ENCODE measurements at regions not wholly inside any gene's neighbourhood (a gene's known extent, or its start where the extent isn't known, plus 50 kb on each side); places are given as distances from the start of the nearest gene placed in this dataset.

- no peak for DNase-seq
- Histone ChIP-seq H3K27me3 (no peaks in the 10 kb centered on the region), H3K4me1 (replicated peaks in 1 of 2) (no peaks in the 10 kb centered on the region), H3K36me3 (replicated peaks in 1 of 2) (no peaks in the 10 kb centered on the region), H3K9me3 (replicated peaks in 1 of 3) (no peaks in the 10 kb centered on the region), H3K4me3 (no peak overlapping the region), H3K27ac (no peak overlapping the region)
- intact Hi-C loops (cut with DNase I) = no loop called here
- TF ChIP-seq CTCF (IDR thresholded peaks at IDR 0.05) = no peak
- no peak for TF ChIP-seq POLR2A (IDR thresholded peaks at IDR 0.05)
- 78 to 86% (median 82%) methylated on average over 6 of the region's 6 CpGs for WGBS, 4 donors
Observed at GRCh38 chr4:23388255-23388654, 501.6 kb downstream of the PPARGC1A start.

DNA sequence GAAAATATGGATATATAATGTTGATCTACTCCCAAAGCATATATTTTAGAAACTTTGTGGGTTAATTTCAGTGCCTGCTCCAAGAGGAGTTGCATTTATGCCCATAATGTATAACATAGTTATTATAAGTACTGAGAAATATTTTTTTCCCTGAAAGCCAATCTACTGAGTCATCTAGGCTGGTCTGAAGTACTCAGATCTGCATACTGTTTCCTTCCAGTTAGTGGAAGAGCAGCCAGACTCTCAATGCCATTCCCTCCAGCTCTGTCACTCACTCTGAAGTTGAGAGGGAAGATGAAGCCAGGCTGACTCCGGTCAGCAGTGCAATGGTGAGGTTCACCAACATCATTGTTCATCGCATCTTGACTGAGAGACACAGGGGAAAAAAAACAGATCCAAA, 505.1 kb downstream of the PPARGC1A start:
- no peak overlapping the region for H3K4me3 ChIP-seq
- no peak overlapping the region for H3K27ac ChIP-seq
- DNase-seq = no peak
- no peak for TF ChIP-seq CTCF (IDR thresholded peaks at IDR 0.05)
- TF ChIP-seq POLR2A (IDR thresholded peaks at IDR 0.05) = no peak
- WGBS, 4 donors = 78 to 96% (median 83%) methylated on average over 2 of the region's 2 CpGs
- intact Hi-C loops (cut with DNase I) = no loop called here
- H3K36me3 ChIP-seq (replicated peaks in 1 of 2) = no peaks in the 10 kb centered on the region
- no peaks in the 10 kb centered on the region for H3K9me3 ChIP-seq (replicated peaks in 1 of 3)
- H3K27me3 ChIP-seq = no peaks in the 10 kb centered on the region
- no peaks in the 10 kb centered on the region for H3K4me1 ChIP-seq (replicated peaks in 1 of 2)

DNA sequence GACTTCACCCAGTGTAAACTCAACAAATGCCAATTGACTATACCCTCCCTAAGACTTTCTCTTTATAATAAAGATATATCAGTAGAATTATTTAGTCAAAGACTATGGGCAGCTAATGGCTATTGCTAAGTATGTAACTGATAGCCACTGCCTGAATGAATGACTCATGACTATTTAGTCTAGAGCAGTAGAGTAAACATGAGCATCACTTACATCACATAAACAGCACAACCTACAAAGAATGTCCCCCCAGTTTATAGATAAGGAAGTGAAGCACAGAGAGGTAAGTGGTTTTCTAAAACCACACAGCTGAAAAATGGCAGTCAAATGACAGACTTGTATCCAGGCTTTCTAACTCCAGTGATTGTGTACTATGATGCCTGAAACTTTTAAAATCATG, 507.0 kb downstream of the PPARGC1A start:
- no peaks in the 10 kb centered on the region for H3K4me1 ChIP-seq (replicated peaks in 1 of 2)
- no peaks in the 10 kb centered on the region for H3K36me3 ChIP-seq (replicated peaks in 1 of 2)
- no peaks in the 10 kb centered on the region for H3K27me3 ChIP-seq
- intact Hi-C loops (cut with DNase I) = no loop called here
- H3K4me3 ChIP-seq = no peak overlapping the region
- no peak for DNase-seq
- H3K9me3 ChIP-seq (replicated peaks in 1 of 3) = no peaks in the 10 kb centered on the region
- H3K27ac ChIP-seq = no peak overlapping the region
- TF ChIP-seq POLR2A (IDR thresholded peaks at IDR 0.05) (no peak), CTCF (IDR thresholded peaks at IDR 0.05) (no peak)

GRCh38 chr4:23374259-23374658, 515.6 kb downstream of the PPARGC1A start:
- intact Hi-C loops (cut with DNase I) = no loop called here
- WGBS, 4 donors = 32 to 37% (median 35%) methylated on average over 4 of the region's 4 CpGs

More at GRCh38 chr4:23374259-23374658, 515.6 kb downstream of the PPARGC1A start:
- TF ChIP-seq POLR2A (IDR thresholded peaks at IDR 0.05) (no peak), CTCF (IDR thresholded peaks at IDR 0.05) (no peak)
- Histone ChIP-seq H3K36me3 (replicated peaks in 1 of 2) (no peaks in the 10 kb centered on the region), H3K27me3 (no peaks in the 10 kb centered on the region), H3K4me3 (no peak overlapping the region), H3K9me3 (replicated peaks in 1 of 3) (no peaks in the 10 kb centered on the region), H3K27ac (peak overlapping the region in 1 of 5 donors; percentile 12), H3K4me1 (replicated peaks in 1 of 2) (no peaks in the 10 kb centered on the region)
- peak in 4 of 7 donors; percentile 31 to 40 (median 34) for DNase-seq
